ENCODE measurements at regions not wholly inside any gene's neighbourhood (a gene's known extent, or its start where the extent isn't known, plus 50 kb on each side); places are given as distances from the start of the nearest gene placed in this dataset.
A peak's percentile ranks its signal among the peaks of the same experiment; 100 is the strongest.

DNA sequence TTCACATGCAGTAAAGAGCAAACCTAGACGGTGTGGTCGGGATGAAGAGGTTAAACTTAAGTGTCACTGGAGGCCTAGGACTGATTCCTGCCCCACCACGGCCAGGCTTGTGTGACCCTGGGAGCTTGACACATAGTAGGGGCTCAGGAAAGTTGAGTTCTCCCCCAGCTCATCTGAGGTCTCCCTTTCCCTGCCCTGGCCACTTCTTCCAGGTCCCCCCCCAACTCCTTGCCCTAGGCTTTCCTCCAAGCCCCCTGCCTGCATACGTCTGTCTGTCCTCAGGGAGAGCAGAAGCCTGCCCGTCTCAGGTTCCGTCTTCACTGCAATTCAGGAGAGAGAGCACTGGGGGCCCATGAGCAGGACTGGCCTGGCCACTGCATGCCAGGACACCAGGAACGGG is 225.8 kb downstream of the PTPRU start:
- DNase-seq (ENCODE audit: low read depth) = no peak

DNA sequence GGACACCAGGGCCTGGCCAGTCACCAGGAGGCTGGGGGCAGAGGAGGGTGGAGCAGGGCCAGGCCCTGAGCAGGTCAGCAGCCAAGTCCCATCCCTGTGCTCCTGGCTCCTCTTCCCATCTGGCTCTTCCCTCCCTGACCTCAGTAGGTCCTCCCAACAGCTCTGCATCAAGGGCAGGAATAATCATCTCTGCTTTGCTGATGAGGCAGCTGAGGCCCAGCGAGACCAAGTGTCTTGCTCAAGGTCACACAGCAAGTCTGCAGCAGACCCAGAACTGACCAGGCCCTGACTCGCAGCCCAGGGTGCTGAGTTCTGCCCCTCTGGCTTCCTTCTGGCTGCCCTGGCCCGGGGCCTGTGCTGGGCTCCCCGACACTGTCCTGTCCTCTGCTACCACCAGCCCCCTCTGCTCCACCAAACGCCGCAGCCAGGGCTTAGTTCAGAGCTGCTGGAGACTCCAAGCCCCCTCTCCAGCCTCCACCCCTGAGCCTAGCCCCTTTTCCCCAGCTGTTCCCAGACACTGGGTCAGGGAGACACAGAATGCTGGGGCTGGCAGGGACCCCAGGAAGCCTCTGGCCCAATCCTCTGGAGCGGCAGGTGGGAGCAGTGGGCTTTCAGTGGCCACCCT is 224.9 kb downstream of the PTPRU start:
- no peak for DNase-seq (ENCODE audit: low read depth)

DNA sequence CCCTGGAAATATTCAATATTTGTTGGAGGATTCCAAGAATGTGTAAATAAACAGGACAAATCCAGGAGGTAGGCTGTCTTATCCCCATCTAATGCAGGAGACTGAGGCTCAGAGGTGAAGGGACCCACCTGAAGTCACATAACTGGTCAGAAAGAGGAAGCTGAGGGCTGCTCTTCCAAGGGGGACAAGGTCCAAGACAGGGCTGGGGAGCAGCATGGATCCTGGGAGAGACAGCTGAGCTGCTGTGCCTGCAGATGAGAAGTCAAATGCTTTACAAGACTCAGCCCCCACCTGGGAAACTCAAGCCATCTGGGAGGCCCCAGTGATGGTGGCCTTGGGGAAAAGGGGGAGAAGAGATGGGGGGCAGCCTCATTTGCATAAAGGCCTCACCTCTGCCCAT is 224.4 kb downstream of the PTPRU start:
- no peak for DNase-seq (ENCODE audit: low read depth)

DNA sequence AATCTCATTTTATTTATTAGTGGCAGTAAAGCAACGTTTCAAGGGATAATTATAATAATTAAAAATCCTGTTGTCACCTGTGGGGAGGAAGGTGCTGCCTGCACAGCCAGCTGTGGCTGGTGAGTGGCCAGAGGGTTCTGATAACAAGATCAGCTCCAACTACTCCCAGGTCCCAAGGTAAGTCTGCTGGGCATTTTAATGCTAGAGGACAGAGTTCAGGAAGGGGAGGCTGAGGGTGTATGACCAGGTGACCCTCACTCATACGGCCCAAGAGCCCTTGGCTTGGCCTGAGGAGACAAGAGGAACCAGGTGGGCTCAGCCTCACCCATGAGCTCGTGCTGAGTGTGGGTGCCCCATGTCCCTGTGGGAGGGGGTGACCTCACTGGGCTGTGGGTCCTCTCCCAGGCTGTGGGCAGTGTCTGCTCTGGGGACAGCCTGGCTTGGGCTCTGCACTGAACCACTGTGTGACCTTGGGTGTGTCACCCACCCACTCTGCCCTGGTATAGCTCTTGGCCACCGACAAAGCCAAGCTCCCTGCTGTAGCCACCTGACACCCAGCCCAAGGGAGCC is 223.8 kb downstream of the PTPRU start:
- DNase-seq (ENCODE audit: low read depth) = no peak

DNA sequence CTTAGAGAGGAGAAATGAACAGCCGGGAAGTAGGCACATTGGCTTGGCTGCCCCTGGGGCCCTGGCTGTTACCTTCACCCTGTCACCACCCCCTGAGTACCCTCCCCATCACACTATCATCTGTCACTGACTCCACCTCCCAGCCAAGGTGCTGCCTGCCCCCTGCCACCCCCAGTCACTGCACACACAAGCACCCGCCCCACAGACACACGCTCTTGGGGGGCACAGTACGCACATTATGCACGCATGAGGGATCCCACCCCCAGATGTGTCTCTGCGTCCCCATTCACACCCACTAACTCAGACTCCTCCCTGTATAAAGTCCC is 223.3 kb downstream of the PTPRU start:
- no peak for DNase-seq (ENCODE audit: low read depth)

DNA sequence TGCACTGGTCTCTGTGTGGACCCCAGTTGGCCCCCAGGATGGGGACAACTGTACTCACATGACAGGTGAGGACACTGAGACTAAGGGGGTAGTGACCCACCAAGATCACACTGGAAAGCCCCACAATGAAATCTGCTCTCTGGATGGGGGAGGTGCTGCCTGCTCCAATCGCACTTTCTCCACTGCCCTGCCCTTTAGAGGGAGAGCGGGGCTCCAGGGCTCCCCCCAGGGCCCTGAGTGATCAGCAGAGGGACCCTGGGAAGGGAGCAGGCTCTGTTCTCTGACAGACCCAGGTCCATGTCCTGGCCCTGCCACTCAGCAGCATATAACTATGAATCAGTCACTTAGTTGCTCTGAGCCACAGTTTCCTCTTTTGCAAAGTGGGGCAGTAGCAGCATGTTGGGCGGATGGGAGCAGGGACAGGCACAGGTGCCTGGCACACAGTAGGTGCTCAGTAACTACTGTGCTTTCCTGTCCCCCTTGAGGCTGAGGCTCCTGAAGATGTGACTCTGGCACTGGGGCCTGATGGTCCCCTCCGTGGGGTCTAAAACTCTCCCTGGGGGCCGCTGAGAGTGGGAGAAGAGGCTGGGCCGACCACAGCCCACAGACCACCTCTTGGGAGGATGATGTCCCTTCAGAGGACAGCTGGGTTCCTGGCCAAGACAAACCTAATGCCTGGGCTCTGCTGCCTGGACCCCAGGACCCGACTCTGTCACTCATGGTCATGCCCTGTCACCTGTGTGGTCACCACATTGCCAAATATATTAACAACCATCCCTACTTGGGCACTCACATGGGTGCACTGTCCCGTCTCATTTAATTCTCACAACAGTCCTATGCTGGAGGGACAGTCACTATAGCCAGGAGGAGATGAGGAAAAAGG is 222.7 kb downstream of the PTPRU start:
- no peak for DNase-seq (ENCODE audit: low read depth)

DNA sequence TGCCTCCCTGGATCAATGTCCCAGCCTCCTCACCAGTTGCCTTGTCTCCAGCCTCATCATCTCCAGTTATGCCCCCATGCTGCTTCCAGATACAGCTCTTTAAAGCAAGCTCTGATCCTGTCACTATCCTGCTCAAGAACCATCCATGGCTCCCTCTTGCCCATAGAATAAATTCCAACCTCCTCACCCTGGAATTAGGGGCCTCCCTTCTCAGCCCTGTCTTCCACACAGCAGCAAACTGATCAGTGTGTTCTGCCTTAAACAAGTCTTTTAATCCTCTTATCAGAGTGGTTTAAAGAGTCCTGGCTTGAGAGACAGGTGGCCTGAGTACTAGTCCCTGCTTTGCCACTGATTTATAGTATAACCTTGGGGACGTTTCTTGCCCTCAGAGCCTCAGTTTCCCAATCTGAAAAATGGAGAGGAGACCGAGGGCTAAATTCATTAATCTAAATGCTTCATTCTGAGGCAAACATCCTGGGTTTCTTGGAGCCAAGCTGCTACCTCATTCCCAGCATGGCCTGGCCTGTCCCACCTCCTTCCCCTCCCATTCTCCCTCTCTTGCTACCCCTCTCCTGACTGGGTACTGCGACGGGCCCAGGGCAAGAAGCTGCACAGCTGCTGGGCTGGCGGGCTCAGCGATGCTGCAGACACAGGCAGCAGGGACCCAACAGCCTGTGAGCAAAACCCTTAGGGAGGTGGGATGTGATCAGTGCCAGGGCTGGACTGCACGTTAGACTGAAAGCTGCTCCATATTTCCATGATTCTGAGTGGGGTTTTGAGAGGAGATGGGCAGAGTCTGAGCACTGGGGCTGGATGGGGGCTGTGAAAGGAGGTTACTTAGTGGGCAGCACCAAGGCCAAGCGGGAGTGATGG is 221.4 kb downstream of the PTPRU start:
- DNase-seq (ENCODE audit: low read depth) = no peak

DNA sequence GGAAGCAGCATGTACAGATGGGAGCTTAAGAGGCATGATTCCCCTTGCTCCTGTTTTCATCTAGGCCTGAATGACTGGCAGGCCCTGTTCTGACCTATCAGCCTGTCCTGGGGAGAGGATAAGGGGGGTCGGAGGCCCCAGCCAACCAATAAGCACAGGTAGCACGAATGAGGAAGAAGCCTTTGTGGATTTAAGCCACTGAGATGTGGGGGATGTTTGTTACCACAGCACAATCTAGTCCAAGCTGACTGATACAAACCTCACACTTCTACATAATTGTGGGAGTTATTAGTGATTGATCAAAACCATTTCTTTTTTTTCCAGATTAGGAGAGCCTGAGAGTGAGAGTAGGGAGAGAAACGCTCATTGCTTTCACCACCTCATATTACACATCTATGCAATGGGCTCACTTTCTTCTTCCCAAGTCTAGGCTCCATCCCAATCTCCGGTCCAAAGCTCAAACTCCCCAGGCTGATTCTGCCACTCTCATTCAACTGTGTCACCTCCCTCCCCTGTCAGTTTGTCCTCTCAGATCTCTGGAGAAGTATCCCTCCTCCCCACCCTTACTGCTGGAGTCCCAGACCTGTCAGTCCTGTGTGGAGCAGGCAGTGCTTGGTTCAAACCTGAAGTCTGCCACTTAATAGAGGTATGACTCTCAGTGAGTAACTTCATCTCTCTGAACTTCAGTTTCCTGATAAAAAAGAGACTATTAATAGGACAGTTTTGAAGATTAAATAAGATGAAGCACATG is 220.5 kb downstream of the PTPRU start:
- no peak for DNase-seq (ENCODE audit: low read depth)

DNA sequence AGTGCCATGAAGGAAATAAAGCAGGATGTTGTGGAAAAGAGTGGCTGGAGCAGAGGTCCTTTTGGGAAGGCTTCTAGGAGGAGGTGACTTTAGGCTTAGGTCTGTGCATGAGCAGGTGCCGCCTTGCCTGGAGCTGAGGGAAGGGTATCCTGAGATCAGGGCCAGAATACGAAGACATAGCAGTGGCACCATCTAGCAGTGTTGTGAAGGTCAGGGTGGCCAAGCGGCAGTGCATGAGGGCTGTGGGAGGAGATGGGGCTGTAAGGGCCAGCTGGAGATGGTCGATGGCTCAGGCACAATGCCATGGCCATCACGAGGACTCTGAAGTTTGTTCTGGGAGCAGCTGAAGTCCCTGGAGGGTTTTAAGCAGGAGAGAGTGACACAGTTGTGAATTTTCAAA is 219.5 kb downstream of the PTPRU start:
- DNase-seq (ENCODE audit: low read depth) = no peak

DNA sequence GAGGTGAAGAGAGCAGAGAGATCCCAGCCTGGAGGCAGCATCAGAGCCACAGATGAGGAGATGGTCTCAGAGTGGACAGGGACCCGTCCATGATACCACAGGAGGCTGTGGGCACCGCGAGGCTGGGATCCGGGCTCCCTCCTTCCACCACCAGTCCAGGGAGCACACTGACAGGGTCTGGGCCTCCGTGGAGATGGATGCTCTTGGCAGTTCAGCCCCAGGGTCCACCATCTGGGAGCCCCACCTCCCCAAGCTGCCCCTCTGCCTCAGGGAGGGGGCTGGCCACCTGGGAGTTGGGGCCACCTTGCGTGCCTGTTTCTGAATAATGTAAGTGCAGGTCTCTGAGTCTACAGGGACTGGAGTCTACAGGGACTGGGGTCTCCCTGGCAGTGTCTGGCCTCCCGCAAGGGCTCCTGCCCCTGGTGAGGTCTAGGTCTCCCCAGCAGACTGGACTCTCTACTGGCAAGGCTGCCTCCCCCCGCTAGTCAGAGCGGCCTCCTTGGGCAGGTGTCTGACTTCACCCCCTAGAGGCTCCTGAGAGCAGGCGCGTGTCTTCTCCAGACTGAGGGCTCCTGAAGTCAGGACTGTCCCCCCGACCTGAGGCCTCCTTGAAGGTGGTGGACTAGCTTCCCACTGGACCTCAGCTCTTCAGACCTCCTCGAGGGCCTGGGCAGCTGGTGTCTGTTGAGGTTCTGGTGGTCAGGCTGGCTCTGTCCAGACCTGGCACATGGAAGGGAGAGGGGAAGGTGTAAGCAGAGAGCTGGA is 218.5 kb downstream of the PTPRU start:
- no peak for DNase-seq (ENCODE audit: low read depth)

DNA sequence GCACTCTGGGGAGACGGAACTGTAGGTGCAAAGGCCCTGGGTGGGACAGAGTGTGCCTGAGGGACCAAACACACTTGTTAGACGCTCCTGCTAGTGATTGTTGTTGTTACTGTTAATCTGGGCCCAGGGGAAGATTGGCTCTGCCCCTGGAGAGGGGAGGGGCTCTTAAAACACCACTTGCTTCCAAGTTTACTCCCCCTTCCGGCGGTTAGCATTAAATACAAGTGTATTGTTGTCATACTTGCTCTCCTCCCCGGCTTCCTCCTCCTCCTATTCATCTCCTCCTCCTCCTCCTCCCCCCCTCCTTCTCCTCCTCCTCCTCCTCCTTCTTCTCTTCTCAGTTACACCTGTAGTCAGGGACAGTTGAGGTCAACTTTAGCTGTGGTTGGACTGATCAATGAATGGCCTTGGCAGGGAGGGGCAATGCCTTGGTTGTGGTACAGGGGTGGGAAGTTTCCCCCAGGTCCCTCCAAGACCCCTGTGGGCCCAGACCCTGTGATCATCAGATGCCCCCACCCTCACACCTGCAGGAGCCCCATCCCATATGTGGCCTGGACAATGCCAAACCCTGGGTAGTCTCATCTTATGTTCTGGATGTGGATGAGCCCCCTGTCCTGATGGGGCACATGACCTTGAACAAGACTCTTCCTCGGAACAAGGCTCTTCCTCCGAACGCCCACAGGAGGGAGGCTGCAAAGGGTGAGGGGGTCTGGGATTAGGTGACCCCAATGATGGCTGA is 217.3 kb downstream of the PTPRU start:
- DNase-seq (ENCODE audit: low read depth) = peak; percentile 2

DNA sequence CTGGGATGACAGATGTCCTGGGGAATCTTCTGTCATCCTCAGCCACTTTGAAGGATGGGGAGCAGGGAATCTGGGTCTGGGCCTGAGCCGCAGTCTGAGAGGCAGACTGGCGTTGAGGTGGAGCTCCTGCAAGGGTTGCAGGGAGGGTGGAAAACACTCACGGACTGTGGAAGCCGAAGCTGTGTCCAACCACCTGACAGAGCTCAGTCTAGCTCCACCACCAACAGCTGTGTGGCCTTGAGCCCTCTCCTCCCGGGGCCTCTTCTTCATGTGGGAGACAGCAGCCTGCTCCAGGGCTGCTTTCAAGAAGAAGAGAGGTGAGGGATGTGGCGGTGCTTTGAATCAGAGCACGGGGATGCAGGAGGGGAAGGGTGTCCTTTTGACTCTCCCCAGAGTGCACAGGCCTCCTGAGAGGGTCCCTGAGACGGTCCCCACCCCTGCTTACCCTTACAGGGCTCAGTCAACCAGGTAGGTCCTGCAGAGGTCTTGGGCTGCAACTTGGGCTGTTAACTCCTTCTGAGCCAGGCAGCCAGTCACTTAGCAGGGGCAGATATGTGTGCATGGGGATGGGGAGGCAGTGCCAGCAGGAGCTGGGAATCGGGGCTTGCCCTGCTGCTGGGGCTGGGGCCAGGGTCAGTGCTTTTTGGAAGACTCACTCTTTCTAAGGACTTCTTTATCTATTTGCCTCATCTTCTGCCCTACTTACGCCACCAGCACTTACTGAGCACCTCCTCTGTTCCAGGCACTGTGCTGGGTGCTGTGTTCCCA is 216.3 kb downstream of the PTPRU start:
- no peak for DNase-seq (ENCODE audit: low read depth)

DNA sequence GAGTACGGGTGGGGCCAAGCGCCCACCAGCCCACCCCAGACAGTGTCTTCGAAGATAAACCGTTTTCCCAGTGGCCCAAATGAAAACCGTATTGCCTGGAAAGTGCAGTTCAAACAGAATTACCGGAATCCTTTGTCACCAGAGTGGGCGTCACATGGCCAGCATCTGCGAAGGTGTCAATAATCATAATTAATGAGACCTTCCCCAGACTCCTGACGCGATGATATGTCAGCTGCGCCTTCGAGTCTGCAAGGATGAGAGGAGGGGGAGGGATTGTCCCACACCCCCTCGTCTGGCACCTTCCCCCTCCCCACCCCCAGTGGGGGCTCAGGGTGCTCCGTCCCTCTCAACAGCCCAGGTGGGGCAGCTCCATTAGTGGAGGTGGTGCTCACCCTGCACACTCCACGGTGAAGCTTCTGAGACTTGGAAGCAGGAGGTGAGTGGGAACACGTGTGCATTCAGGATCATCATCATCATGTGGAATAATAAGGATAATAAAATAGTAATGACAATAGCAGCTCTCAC is 215.1 kb downstream of the PTPRU start:
- no peak for DNase-seq (ENCODE audit: low read depth)

DNA sequence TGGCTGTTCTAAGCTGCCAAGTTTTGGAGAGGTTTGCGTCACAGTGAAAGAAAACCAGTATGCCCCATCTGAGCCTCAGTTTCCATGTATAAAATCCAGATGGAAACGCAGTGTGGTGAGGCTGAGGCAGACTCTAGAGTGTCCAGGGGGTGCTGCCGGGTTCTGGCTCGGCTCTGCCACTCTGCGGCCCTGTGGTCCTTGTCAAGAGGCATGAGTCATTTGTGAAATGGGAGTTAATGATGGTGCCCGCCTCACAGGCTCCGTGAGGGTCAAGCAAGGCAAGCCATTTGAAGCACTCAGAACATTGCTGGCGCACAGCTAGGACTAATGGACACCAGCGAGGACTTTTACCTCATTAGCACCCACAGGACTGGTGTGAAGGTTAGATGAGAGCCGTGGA is 214.3 kb downstream of the PTPRU start:
- DNase-seq (ENCODE audit: low read depth) = no peak

DNA sequence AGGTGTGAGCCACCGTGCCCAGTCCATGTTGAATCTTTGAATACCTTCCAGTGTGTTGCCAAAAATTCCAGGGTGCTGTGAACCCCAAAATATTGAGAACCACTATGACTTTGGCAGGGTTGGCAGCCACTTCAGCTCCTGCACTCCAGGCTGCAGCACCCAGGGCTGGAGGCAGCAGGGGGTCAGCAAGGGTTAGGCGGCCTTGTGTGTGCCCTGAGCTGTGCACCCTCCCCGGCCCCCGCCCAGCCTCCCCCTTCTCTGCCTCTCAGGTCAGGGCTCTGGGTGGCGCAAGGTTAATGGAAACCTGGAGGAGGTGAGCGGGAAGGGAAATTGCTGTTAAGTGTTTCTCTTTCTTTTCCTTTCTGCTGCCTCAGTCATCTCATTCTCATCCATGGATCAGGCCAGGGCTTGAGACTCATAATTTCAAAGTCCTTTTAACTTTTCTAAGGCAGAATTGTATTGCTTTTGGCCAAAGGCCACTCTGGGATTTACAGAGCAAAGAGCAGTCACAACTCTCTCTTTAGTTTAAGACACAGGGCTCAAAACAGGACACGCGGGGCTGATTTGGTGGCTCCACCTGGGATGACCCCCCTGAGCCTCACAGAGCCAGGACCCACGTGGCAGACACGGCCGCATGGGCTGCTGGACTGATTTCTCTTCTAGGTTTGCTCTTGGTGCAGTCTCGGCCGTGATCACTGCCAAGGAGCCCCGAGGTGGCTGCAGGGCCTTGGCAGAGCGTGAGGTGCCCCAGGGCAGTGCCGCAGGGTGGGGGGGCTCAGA is 212.3 kb downstream of the PTPRU start:
- DNase-seq (ENCODE audit: low read depth) = no peak

DNA sequence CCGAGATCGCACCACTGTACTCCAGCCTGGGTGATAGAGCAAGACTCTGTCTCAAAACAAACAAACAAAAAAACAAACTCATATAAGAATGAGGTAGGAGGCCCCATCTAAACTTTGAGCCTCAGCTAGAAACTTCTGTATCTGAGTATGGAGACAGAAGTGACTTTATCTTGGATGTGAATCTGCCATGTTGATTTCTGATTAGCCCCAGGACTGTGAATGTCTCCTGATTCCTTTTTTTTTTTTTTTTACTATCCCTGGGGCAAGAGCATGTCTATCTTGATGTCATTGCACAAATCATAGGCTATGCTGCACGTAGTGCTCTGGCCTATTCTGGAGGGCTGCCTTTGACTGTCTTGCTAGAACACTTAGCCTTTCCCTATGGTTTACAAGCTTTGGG is 211.0 kb downstream of the PTPRU start:
- no peak for DNase-seq (ENCODE audit: low read depth)

DNA sequence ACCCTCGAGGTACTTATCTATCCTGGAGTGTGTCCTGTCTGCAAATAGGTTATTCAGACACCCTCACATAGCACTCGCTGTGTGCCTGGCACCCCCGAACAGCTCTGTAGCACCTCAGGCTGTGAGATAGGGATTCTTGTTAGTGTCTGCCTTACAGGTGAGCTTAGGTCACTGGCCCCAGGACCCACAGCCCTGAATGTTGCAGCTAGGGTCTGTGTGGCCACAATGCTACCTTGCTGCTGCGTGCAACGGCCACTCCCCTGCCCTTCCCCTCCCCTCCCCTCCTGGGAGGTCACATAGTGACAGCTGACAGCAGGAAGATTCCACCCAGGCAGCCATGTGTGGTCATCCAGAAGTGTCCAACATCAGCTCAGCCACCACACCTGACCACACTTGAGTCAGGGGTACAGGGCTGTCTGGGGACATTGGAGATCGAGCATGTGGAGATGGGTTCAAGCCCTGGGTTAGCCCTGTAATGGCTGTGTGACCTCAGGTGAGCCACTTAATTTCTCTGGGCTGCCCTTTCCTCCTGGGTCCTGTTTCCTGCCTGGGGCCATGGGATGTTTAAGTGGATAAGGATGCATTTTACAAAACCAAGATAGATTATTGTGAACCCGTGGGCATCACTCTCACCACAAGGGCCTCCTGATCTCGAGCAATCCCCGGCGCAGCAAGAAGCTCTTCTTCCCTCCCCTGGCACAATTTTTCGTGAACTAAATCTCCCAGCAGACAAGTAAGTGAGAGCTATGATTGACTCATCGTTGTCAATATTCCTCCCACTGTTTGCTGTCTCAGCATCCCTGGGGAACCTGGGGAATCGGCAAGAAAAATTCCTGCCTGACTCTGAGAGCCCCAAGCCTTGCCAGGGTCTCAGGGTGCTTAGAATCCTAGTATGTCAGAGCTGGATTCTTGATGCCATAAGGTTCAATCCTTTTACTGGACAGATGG is 208.7 kb downstream of the PTPRU start:
- DNase-seq (ENCODE audit: low read depth) = no peak
